Suprapubic skin (tissue), 3 donors: ENCODE measurements at regions not wholly inside any gene's neighbourhood (a gene's known extent, or its start where the extent isn't known, plus 50 kb on each side); places are given as distances from the start of the nearest gene placed in this dataset.

Source experiments
- CTCF ChIP-seq, 2 donors: fragments of 200-600 bp in 1 of 2; fragments of 450-650 bp in 1 of 2; sonication (generic) in 1 of 2; IDR thresholded peaks; one replicate each; pipeline ENCODE4 v1.5.1; 2016 to 2019; ENCODE audit warnings: antibody characterized with exemption in 2 of 2, mild to moderate bottlenecking in 1 of 2, moderate library complexity in 1 of 2
- POLR2AphosphoS5 ChIP-seq, 3 donors: sonication (generic); formaldehyde crosslinking; IDR thresholded peaks; one replicate each; pipeline ENCODE4 v1.6.1; 2017; ENCODE audit warnings: antibody characterized with exemption in 3 of 3

DNA sequence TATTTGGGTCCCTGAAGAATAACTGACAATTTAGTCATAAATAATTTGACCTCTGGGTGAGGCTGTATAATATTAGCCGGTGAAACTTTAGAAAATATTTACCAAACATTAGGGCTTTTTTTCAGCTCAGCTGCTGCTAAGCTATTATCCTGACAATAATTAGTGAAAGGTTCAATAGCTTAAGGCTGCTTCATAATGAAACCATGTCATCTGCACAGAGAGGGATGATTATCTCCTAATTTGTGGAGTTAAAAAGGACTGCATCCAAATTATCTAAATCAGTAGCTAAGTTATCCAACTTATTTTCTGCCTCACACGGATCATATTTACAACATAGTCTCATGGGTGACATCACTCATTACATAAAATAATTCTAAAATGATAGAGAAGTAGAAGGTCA, 1249.8 kb downstream of the RAPGEF2 start:
- TF ChIP-seq CTCF (IDR thresholded peaks at IDR 0.05) (no peak), POLR2AphosphoS5 (IDR thresholded peaks at IDR 0.05) (no peak)
